Breast epithelium (tissue), 3 donors: ENCODE measurements at regions not wholly inside any gene's neighbourhood (a gene's known extent, or its start where the extent isn't known, plus 50 kb on each side); places are given as distances from the start of the nearest gene placed in this dataset.

Source experiments
- POLR2A ChIP-seq: fragments of 450-650 bp; IDR thresholded peaks from one replicate; pipeline ENCODE4 v1.6.1; 2016; ENCODE audit warnings: antibody characterized with exemption, mild to moderate bottlenecking, moderate library complexity
- TF ChIP-seq, protein P1 (sequence below), 3 donors: fragments of 450-650 bp; IDR thresholded peaks; one replicate each; pipeline ENCODE4 v1.5.1; 2016 to 2017; ENCODE audit warnings: antibody characterized with exemption in 3 of 3, mild to moderate bottlenecking in 3 of 3, moderate library complexity in 3 of 3

GRCh38 chr2:53077413-53077812 lies 690.2 kb upstream of the CHAC2 start:
- TF ChIP-seq, protein P1, sequence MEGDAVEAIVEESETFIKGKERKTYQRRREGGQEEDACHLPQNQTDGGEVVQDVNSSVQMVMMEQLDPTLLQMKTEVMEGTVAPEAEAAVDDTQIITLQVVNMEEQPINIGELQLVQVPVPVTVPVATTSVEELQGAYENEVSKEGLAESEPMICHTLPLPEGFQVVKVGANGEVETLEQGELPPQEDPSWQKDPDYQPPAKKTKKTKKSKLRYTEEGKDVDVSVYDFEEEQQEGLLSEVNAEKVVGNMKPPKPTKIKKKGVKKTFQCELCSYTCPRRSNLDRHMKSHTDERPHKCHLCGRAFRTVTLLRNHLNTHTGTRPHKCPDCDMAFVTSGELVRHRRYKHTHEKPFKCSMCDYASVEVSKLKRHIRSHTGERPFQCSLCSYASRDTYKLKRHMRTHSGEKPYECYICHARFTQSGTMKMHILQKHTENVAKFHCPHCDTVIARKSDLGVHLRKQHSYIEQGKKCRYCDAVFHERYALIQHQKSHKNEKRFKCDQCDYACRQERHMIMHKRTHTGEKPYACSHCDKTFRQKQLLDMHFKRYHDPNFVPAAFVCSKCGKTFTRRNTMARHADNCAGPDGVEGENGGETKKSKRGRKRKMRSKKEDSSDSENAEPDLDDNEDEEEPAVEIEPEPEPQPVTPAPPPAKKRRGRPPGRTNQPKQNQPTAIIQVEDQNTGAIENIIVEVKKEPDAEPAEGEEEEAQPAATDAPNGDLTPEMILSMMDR (IDR thresholded peaks at IDR 0.05) = no peak
- TF ChIP-seq POLR2A = no peak
